ENCODE measurements at regions not wholly inside any gene's neighbourhood (a gene's known extent, or its start where the extent isn't known, plus 50 kb on each side); places are given as distances from the start of the nearest gene placed in this dataset.

DNA sequence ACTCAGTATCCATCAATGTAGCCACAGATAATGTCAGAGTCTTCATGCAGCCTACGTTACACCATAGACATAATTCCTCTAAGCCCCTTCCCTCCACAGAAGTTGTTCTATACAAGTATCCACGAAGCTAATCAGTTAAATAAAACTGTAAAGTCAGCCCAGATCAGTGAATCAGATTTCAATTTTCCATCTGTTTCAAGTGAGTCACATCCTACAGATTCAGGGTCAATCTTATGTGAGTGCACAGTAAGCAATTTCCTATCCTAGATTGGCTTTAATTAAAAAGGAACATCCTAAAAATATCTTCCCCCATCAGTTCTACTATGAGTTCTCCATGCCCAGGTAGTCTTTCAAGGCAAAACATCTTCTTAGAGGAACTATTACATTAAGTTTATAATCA, 402.5 kb downstream of the EFNA5 start:
- TF ChIP-seq EP300 (IDR thresholded peaks at IDR 0.05; ENCODE audit: borderline replicate concordance) (no peak), EGR1 (IDR thresholded peaks at IDR 0.05) (no peak), RAD21 (IDR thresholded peaks at IDR 0.05; ENCODE audit: low read depth) (no peak), FOXM1 (IDR thresholded peaks at IDR 0.05; ENCODE audit: borderline replicate concordance, low read depth) (no peak)
